GM23338 (cell line): ENCODE measurements at regions not wholly inside any gene's neighbourhood (a gene's known extent, or its start where the extent isn't known, plus 50 kb on each side); places are given as distances from the start of the nearest gene placed in this dataset.

ENCODE experiments used
- ATAC-seq: fragments of 200-7000 bp; cut with Tn5 transposase; 3 replicates; pipeline ENCODE4 v1.9.1; 2020
- DNase-seq: peaks from one replicate; pipeline ENCODE4 v3.0.0-alpha.2; 2015; ENCODE audit warnings: low spot score
- H2AFZ ChIP-seq: fragments of 200-600 bp; sonication (generic); 2 replicates; pipeline ENCODE4 v1.8.0; 2016; ENCODE audit warnings: antibody characterized with exemption, mild to moderate bottlenecking, moderate library complexity
- H3F3A ChIP-seq: fragments of 200-600 bp; sonication (generic); replicated peaks from 2 replicates; pipeline ENCODE4 v1.8.0; 2017; ENCODE audit warnings: antibody characterized with exemption, mixed run types, low read depth
- H3K27ac ChIP-seq: fragments of 200-600 bp; sonication (generic); 2 replicates; pipeline ENCODE4 v1.6.1; 2016; ENCODE audit warnings: low read depth
- H3K27me3 ChIP-seq: fragments of 200-600 bp; sonication (generic); 2 replicates; pipeline ENCODE4 v1.8.0; 2016; ENCODE audit warnings: mild to moderate bottlenecking, mixed run types, moderate library complexity; ENCODE audit not compliant: insufficient read depth
- H3K36me3 ChIP-seq: fragments of 200-600 bp; sonication (generic); 2 replicates; pipeline ENCODE4 v1.8.0; 2016; ENCODE audit warnings: mild to moderate bottlenecking; ENCODE audit not compliant: insufficient read depth
- H3K4me1 ChIP-seq: fragments of 200-600 bp; sonication (generic); 2 replicates; pipeline ENCODE4 v1.8.0; 2016; ENCODE audit warnings: mild to moderate bottlenecking, moderate library complexity; ENCODE audit not compliant: insufficient read depth
- H3K4me2 ChIP-seq: fragments of 200-600 bp; sonication (generic); 2 replicates; pipeline ENCODE4 v1.7.1; 2017; ENCODE audit warnings: mixed run types
- H3K4me3 ChIP-seq: fragments of 200-600 bp; sonication (generic); 2 replicates; pipeline ENCODE4 v1.6.1; 2016; ENCODE audit warnings: mixed run types
- H3K79me2 ChIP-seq: fragments of 200-600 bp; sonication (generic); replicated peaks from 2 replicates; pipeline ENCODE4 v1.8.0; 2017; ENCODE audit warnings: mild to moderate bottlenecking; ENCODE audit not compliant: insufficient read depth
- H3K9me2 ChIP-seq: fragments of 200-600 bp; sonication (generic); 2 replicates; pipeline ENCODE4 v1.8.0; 2017; ENCODE audit not compliant: insufficient read depth
- H4K20me1 ChIP-seq: fragments of 200-600 bp; sonication (generic); replicated peaks from 2 replicates; pipeline ENCODE4 v1.8.0; 2017; ENCODE audit warnings: mild to moderate bottlenecking; ENCODE audit not compliant: insufficient read depth
- H3K27ac Mint-ChIP-seq: 2 replicates; pipeline ENCODE4 v1.8.0; 2020; ENCODE audit warnings: inconsistent platforms, mild to moderate bottlenecking, moderate library complexity, mixed read lengths
- H3K27me3 Mint-ChIP-seq: 3 replicates; pipeline ENCODE4 v1.8.0; 2022; ENCODE audit warnings: low read depth, mild to moderate bottlenecking, moderate library complexity, mixed read lengths, inconsistent platforms; ENCODE audit not compliant: insufficient read depth, poor library complexity
- H3K36me3 Mint-ChIP-seq: 3 replicates; pipeline ENCODE4 v1.8.0; 2021; ENCODE audit warnings: low read depth, mild to moderate bottlenecking, inconsistent platforms, moderate library complexity, mixed read lengths
- H3K4me1 Mint-ChIP-seq: 3 replicates; pipeline ENCODE4 v1.8.0; 2020; ENCODE audit warnings: mild to moderate bottlenecking, inconsistent platforms, mixed read lengths
- H3K4me3 Mint-ChIP-seq: 3 replicates; pipeline ENCODE4 v1.8.0; 2021; ENCODE audit warnings: moderate library complexity, mild to moderate bottlenecking, inconsistent platforms, mixed read lengths
- H3K9me3 Mint-ChIP-seq: 3 replicates; pipeline ENCODE4 v1.8.0; 2020; ENCODE audit warnings: moderate library complexity, mild to moderate bottlenecking, inconsistent platforms, mixed read lengths
- CREB1 ChIP-seq: fragments of 250-450 bp; sonication (Bioruptor Pico); IDR thresholded peaks from 2 replicates; pipeline ENCODE4 v1.5.0; 2020; ENCODE audit warnings: low read depth, mild to moderate bottlenecking, moderate library complexity
- EZH2phosphoT487 ChIP-seq: fragments of 200-600 bp; sonication (generic); IDR thresholded peaks from one replicate; pipeline ENCODE4 v1.8.1; 2018; ENCODE audit warnings: antibody characterized with exemption; ENCODE audit not compliant: unreplicated experiment
- JUNB ChIP-seq: IDR thresholded peaks from one replicate; pipeline ENCODE4 v1.6.1; 2016; ENCODE audit warnings: antibody characterized with exemption; ENCODE audit not compliant: unreplicated experiment
- POLR2AphosphoS5 ChIP-seq: IDR thresholded peaks from 2 replicates; pipeline ENCODE4 v1.6.1; 2016; ENCODE audit warnings: antibody characterized with exemption, low read depth
- STAT1 ChIP-seq: IDR thresholded peaks from one replicate; pipeline ENCODE4 v1.6.1; 2016; ENCODE audit warnings: antibody characterized with exemption; ENCODE audit not compliant: unreplicated experiment
- ZNF331 ChIP-seq: fragments of 250-450 bp; sonication (Bioruptor Pico); IDR thresholded peaks from 2 replicates; pipeline ENCODE4 v1.5.0; 2020; ENCODE audit warnings: low read depth, mild to moderate bottlenecking, moderate library complexity
- TF ChIP-seq, protein P1 (sequence below): IDR thresholded peaks from one replicate; pipeline ENCODE4 v1.6.1; 2018; ENCODE audit warnings: antibody characterized with exemption; ENCODE audit not compliant: unreplicated experiment
- TF ChIP-seq, protein P2 (sequence below): fragments of 250-450 bp; sonication (Bioruptor Pico); IDR thresholded peaks from 2 replicates; pipeline ENCODE4 v1.5.0; 2020; ENCODE audit warnings: mild to moderate bottlenecking, moderate library complexity
- TF ChIP-seq, protein P3 (sequence below), 2 experiments: fragments of 200-600 bp in 1 of 2; sonication (generic) in 1 of 2; conservative IDR thresholded peaks; 2 replicates each; pipeline versions ENCODE4 v1.5.1 to v1.6.1; 2016 to 2017; ENCODE audit warnings: antibody characterized with exemption in 2 of 2, low read depth in 2 of 2, mild to moderate bottlenecking in 2 of 2, moderate library complexity in 1 of 2

DNA sequence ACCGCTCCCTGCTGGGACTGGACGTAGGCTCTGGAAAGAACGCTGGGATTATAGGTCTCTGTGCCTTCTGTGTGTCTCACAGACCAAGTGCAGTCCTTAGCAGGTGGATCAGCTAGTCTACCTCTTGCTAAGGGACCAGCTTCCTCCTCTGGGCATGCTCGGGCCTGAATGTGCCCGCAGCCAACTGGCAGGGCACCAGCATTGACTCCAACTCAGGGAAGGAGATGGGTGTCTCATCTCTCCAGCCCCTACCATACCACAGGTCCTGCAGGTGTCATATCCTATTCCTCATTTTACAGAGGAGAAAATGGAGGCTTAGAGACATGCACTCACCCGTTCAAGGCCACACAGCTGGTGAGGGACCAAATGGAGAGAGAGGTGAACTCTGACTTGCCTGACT, 340.2 kb downstream of the PTPRU start (continued):
- TF ChIP-seq, protein P1, sequence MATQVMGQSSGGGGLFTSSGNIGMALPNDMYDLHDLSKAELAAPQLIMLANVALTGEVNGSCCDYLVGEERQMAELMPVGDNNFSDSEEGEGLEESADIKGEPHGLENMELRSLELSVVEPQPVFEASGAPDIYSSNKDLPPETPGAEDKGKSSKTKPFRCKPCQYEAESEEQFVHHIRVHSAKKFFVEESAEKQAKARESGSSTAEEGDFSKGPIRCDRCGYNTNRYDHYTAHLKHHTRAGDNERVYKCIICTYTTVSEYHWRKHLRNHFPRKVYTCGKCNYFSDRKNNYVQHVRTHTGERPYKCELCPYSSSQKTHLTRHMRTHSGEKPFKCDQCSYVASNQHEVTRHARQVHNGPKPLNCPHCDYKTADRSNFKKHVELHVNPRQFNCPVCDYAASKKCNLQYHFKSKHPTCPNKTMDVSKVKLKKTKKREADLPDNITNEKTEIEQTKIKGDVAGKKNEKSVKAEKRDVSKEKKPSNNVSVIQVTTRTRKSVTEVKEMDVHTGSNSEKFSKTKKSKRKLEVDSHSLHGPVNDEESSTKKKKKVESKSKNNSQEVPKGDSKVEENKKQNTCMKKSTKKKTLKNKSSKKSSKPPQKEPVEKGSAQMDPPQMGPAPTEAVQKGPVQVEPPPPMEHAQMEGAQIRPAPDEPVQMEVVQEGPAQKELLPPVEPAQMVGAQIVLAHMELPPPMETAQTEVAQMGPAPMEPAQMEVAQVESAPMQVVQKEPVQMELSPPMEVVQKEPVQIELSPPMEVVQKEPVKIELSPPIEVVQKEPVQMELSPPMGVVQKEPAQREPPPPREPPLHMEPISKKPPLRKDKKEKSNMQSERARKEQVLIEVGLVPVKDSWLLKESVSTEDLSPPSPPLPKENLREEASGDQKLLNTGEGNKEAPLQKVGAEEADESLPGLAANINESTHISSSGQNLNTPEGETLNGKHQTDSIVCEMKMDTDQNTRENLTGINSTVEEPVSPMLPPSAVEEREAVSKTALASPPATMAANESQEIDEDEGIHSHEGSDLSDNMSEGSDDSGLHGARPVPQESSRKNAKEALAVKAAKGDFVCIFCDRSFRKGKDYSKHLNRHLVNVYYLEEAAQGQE, result no peak
- TF ChIP-seq CREB1 (CRISPR knock-in tag), result no peak

DNA sequence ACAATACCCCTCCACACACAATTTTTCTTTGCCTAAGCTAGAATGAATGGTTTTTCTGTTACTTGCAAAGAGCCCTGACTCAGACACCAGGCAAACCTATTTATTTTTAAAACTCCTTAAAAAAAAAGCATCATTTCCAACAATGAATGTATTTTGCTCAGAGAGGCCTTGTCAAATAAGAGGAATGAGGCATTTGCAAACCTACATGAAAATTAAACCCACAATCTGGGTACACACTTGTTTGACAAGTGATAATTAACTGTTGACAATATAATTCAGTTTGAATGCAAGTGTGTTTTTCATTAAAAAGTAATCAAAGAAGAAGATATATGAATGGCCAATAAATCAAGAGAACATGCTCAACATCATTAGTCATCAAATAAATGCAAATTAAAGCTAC, 339.5 kb downstream of the PTPRU start:
- no peak for DNase-seq
- H3K27me3 ChIP-seq, result no peaks in the 10 kb centered on the region
- peaks cover 11% of the 10 kb centered on the region; the same call in 2 of the 3 replicates for H3K4me1 Mint-ChIP-seq
- no peak overlapping the region for H3K27ac Mint-ChIP-seq
- no peaks in the 10 kb centered on the region for H3K9me2 ChIP-seq
- no peaks in the 10 kb centered on the region for H3K36me3 Mint-ChIP-seq
- H3K27ac ChIP-seq, result no peak overlapping the region
- H3K4me2 ChIP-seq, result no peak overlapping the region
- TF ChIP-seq, protein P2, sequence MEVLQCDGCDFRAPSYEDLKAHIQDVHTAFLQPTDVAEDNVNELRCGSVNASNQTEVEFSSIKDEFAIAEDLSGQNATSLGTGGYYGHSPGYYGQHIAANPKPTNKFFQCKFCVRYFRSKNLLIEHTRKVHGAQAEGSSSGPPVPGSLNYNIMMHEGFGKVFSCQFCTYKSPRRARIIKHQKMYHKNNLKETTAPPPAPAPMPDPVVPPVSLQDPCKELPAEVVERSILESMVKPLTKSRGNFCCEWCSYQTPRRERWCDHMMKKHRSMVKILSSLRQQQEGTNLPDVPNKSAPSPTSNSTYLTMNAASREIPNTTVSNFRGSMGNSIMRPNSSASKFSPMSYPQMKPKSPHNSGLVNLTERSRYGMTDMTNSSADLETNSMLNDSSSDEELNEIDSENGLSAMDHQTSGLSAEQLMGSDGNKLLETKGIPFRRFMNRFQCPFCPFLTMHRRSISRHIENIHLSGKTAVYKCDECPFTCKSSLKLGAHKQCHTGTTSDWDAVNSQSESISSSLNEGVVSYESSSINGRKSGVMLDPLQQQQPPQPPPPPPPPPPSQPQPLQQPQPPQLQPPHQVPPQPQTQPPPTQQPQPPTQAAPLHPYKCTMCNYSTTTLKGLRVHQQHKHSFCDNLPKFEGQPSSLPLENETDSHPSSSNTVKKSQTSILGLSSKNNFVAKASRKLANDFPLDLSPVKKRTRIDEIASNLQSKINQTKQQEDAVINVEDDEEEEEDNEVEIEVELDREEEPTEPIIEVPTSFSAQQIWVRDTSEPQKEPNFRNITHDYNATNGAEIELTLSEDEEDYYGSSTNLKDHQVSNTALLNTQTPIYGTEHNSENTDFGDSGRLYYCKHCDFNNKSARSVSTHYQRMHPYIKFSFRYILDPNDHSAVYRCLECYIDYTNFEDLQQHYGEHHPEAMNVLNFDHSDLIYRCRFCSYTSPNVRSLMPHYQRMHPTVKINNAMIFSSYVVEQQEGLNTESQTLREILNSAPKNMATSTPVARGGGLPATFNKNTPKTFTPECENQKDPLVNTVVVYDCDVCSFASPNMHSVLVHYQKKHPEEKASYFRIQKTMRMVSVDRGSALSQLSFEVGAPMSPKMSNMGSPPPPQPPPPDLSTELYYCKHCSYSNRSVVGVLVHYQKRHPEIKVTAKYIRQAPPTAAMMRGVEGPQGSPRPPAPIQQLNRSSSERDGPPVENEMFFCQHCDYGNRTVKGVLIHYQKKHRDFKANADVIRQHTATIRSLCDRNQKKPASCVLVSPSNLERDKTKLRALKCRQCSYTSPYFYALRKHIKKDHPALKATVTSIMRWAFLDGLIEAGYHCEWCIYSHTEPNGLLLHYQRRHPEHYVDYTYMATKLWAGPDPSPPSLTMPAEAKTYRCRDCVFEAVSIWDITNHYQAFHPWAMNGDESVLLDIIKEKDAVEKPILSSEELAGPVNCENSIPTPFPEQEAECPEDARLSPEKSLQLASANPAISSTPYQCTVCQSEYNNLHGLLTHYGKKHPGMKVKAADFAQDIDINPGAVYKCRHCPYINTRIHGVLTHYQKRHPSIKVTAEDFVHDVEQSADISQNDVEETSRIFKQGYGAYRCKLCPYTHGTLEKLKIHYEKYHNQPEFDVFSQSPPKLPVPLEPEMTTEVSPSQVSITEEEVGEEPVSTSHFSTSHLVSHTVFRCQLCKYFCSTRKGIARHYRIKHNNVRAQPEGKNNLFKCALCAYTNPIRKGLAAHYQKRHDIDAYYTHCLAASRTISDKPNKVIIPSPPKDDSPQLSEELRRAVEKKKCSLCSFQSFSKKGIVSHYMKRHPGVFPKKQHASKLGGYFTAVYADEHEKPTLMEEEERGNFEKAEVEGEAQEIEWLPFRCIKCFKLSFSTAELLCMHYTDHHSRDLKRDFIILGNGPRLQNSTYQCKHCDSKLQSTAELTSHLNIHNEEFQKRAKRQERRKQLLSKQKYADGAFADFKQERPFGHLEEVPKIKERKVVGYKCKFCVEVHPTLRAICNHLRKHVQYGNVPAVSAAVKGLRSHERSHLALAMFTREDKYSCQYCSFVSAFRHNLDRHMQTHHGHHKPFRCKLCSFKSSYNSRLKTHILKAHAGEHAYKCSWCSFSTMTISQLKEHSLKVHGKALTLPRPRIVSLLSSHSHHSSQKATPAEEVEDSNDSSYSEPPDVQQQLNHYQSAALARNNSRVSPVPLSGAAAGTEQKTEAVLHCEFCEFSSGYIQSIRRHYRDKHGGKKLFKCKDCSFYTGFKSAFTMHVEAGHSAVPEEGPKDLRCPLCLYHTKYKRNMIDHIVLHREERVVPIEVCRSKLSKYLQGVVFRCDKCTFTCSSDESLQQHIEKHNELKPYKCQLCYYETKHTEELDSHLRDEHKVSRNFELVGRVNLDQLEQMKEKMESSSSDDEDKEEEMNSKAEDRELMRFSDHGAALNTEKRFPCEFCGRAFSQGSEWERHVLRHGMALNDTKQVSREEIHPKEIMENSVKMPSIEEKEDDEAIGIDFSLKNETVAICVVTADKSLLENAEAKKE (CRISPR knock-in tag), result no peak
- TF ChIP-seq CREB1 (CRISPR knock-in tag), result no peak
- no peak for TF ChIP-seq POLR2AphosphoS5
- no peak for TF ChIP-seq STAT1
- TF ChIP-seq, protein P3, sequence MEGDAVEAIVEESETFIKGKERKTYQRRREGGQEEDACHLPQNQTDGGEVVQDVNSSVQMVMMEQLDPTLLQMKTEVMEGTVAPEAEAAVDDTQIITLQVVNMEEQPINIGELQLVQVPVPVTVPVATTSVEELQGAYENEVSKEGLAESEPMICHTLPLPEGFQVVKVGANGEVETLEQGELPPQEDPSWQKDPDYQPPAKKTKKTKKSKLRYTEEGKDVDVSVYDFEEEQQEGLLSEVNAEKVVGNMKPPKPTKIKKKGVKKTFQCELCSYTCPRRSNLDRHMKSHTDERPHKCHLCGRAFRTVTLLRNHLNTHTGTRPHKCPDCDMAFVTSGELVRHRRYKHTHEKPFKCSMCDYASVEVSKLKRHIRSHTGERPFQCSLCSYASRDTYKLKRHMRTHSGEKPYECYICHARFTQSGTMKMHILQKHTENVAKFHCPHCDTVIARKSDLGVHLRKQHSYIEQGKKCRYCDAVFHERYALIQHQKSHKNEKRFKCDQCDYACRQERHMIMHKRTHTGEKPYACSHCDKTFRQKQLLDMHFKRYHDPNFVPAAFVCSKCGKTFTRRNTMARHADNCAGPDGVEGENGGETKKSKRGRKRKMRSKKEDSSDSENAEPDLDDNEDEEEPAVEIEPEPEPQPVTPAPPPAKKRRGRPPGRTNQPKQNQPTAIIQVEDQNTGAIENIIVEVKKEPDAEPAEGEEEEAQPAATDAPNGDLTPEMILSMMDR (conservative IDR thresholded peaks at IDR 0.05; ENCODE audit: low read depth in 2 of 2), result no peak
- TF ChIP-seq ZNF331 (CRISPR knock-in tag), result no peak
- no peak for TF ChIP-seq EZH2phosphoT487
- TF ChIP-seq, protein P1, result no peak
- TF ChIP-seq JUNB, result no peak
- H3K79me2 ChIP-seq, result no peaks in the 10 kb centered on the region
- H3K27me3 Mint-ChIP-seq, result peaks cover 7% of the 10 kb centered on the region
- no peak for ATAC-seq
- H3K36me3 ChIP-seq, result no peaks in the 10 kb centered on the region
- no peak overlapping the region for H2AFZ ChIP-seq
- H3K4me1 ChIP-seq, result no peaks in the 10 kb centered on the region
- H4K20me1 ChIP-seq, result no peaks in the 10 kb centered on the region
- H3F3A ChIP-seq, result no peaks in the 10 kb centered on the region
- no peak overlapping the region for H3K4me3 ChIP-seq
- H3K9me3 Mint-ChIP-seq, result no peaks in the 10 kb centered on the region
- no peak overlapping the region for H3K4me3 Mint-ChIP-seq
